Head of caudate nucleus (tissue), 42 donors: ENCODE measurements at regions not wholly inside any gene's neighbourhood (a gene's known extent, or its start where the extent isn't known, plus 50 kb on each side); places are given as distances from the start of the nearest gene placed in this dataset.
"Not testable (repeated sequence)": the region's sequence is repeated elsewhere in the genome, so short reads cannot be mapped to it uniquely, and the experiment has no call there.

ENCODE experiments used
- DNase-seq, 42 donors: peaks; one replicate each; pipeline versions ENCODE4 v3.0.0 to v3.0.0-alpha.2; 2020 to 2021; ENCODE audit warnings: mixed read lengths in 7 of 42
- intact Hi-C: fragments of 100-400 bp; cut with DNase I; formaldehyde crosslinking; loops from one replicate; pipeline ENCODE4 v1.15.0; 2022

- DNase-seq, result no peak
- intact Hi-C loops, result no loop called here
Observed at GRCh38 chr3:88979760-88980159, 127.7 kb upstream of the EPHA3 start.

DNA sequence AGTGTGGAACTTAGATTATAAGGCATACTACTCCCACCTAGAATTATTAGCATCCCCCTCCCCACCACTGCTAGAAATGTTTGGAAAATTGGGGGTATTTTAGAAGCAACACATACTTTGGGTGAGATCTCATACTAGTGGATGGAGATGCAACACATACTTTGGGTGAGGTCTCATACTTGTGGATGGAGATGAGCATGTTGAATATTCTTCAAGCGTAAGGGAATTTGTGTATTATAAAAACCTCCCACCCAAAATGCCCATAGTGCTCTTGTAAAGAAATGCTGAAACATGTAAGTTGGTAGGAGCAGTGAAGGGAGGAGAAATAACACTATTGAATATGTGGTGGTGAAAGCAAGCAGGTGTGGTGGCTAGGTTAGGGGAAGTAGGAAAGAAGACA is 124.0 kb upstream of the EPHA3 start:
- intact Hi-C loops, result no loop called here
- no peak for DNase-seq

DNA sequence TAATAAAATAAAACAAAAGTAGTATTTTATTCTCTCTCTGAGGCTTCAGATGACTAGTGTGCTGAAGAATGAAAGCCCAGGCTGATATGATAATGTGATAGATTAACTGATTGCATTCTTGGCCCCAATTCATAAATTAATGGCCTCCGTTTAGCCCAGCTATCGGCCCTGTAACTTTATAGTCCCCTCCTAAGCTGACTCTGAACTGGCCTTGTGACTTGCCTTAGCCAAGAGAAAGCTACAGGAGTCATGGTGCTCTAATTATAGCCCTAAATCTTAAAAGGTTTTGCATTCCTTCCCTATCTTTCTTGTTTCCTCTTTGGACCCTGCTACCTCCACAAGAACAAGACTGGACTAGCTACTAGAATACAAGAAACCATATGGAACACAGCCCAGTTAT is 123.2 kb upstream of the EPHA3 start:
- no peak for DNase-seq
- intact Hi-C loops, result no loop called here

- intact Hi-C loops, result no loop called here
- no peak for DNase-seq
Observed at GRCh38 chr3:88984832-88985231, 122.6 kb upstream of the EPHA3 start.

DNA sequence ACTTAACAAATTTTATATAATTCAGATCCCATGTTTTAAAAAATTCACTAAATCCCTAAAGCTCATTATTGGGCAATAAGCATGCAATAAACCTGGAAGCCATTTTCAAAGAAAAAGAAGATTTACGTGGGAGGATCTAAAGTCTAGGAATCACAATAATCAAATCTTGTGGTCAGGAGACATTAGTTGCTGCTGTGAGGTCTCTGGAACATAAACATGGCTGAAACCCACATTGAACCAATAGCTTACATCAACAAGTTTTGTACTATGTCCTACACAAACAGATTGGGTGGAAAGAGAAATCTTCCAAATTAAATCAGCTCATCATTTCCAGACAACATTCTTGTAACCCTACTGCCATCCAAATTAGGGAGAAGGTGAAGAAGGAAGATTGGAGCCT is 121.9 kb upstream of the EPHA3 start:
- DNase-seq, result no peak
- intact Hi-C loops, result no loop called here

DNA sequence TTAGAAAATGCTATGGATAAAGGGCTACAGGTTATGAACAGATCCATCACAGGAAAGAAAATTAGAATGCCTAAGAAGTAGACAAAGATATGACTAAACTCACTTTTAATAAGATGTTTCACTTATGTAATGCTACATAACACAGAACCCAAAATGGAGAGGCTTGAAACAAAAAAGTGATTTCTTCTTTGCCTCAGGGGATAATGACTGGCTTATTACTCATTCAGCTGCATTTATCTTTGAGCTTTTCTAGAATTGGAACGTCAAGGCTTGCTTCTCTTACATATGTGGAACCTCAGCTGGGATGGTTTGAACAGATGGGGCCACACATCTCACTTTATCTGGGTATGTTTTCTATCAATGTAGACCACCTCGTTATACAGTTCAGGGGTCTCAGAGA is 120.6 kb upstream of the EPHA3 start:
- intact Hi-C loops, result no loop called here
- no peak for DNase-seq

DNA sequence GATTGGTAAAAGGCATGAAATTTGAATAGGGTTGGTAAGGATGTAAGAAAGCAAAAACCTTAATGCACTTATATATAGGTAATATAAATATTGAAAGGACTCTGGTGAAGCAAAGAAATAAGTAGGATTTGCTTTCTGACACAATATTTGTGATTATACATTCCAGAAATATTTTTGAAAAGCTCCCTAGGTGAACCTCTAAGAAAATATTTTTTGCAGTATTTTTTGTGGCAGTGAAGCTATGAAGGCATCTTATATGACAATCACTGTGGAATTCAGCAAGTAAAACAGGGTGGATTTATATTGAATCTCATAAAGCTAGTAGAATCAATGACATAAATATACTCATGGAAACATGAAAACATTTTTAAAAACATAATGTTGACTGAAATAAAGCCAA is 119.6 kb upstream of the EPHA3 start:
- intact Hi-C loops, result no loop called here
- no peak for DNase-seq

GRCh38 chr3:88988906-88989305 is 118.5 kb upstream of the EPHA3 start:
- intact Hi-C loops, result no loop called here
- DNase-seq, result no peak

DNA sequence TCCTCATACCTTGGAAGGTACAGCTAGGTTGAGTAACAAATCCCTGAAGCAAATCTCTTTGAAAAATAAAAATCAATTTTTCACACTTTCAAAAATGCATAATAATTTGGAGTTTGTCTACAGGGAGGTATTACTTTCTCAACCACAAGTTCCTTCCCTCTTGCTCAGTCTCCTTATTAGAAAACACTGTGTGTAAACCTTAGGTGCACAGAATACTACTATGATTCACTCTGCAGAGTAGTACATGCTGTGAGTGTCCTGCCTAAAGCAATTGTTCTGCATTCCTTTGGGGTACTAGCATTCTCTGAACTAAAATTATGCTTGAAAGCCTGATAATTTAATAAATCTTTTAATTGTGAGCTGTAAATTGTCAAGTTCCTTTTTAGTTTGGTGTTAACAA is 115.9 kb upstream of the EPHA3 start:
- no peak for DNase-seq
- intact Hi-C loops, result no loop called here

DNA sequence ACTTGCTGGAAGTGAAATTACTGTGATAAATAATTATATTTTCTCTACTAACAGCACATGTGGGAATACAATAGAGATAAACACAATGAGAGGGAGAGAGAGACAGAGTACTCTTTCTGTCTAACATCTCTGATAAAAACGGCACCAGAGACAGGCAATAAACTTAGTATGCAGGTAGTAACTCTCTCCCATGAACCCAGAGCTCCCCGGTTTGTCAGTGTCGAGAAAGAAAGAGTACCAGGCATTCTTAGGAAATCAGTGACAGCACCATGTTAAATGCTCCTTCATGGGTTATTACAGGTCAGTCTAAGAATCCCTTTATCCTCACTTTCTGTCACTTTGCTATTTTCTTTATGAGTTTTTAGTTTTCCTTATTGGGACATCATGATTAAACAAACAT is 110.7 kb upstream of the EPHA3 start:
- intact Hi-C loops, result no loop called here
- DNase-seq, result no peak

- intact Hi-C loops, result no loop called here
- DNase-seq, result no peak
Observed at GRCh38 chr3:88997260-88997659, 110.2 kb upstream of the EPHA3 start.

DNA sequence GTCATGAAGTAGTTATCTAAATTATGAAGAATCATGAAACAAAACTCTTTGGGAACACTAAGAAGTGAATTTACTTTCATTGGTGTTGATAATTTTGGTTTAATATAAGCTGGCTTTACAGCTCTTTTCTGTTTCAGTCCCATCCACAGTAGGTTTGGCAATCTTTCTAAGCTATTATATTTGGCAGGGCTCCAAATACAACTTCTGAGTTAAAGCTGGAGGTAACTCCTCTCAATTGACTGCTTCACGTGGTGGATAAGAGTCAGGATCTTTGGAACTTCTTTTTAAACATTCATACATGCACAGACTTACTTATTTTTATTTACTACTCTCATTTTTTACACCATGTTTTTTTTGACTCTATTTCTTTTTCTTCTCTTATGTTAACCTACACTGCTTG is 106.5 kb upstream of the EPHA3 start:
- no peak for DNase-seq

DNA sequence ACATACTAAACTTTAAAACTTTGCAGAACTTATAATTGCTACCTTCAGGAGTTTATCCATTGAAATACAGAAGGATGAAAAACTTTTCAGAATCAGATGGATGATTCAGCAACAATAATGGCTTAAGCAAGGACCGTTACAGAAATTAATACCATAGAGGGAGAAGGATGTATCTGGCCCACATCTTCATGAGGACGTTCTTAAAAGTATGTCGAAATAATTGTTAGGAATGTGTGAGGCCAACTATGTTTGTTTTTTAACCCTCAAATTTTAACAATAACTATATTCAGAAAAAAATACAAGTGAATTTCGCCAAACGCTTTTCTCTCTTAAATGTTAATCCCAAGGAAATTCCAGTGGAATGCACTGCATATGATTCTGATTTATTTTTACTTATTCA is 105.2 kb upstream of the EPHA3 start:
- no peak for DNase-seq

More for the DNA sequence above, 106.5 kb upstream of the EPHA3 start:
- intact Hi-C loops, result no loop called here

DNA sequence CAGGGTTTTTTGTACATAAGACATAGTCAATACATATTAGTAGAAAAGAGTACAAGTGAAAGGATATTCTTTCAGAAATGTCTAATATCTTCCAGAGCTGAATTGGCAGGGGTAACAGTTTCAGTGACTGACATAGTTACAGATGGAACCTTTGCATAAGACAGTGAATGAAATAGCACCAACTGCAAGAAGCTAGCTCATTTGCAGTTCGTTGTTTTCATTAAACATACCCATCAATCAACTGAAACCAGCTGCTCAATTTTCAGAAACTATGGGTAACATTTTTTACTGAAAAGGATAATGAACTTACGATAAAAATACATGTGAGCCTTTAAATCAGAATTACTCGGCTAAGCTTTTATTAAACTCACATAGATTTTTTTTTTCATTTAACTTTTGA is 93.9 kb upstream of the EPHA3 start:
- no peak for DNase-seq
- intact Hi-C loops, result no loop called here

More for the DNA sequence above, 105.2 kb upstream of the EPHA3 start:
- intact Hi-C loops, result no loop called here

- DNase-seq, result no peak
- intact Hi-C loops, result no loop called here
Observed at GRCh38 chr3:89017531-89017930, 89.9 kb upstream of the EPHA3 start.

- intact Hi-C loops, result no loop called here
Observed at GRCh38 chr3:89025185-89025584, 82.2 kb upstream of the EPHA3 start.

GRCh38 chr3:89032346-89033013 is 74.9 kb upstream of the EPHA3 start:
- DNase-seq, result no peak
- intact Hi-C loops, result no loop called here

More at GRCh38 chr3:89025185-89025584, 82.2 kb upstream of the EPHA3 start:
- peak in 3 of 42 donors; percentile 12 to 40 (median 15) for DNase-seq

- DNase-seq, result not testable (repeated sequence)
Observed at GRCh38 chr3:89034723-89035122, 72.7 kb upstream of the EPHA3 start.

DNA sequence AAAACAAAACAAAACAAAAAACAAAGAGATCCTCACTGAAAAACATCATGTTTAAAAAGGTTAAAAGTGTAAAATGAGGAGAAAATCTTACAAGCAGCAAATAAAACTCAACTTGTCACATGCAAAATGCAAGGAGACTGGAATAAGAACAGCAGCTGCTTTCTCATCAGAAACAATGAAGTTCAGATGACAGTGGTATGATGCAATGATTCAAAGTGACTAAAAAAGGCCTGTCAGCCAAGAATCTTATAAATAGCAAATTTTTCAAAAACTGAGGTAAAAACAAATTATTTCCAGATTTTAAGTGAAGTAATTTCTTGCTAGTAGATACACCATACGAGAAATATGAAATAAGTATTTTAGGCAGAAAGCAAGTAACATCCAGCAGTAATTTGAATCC is 68.6 kb upstream of the EPHA3 start:
- no peak for DNase-seq
- intact Hi-C loops, result no loop called here

More at GRCh38 chr3:89034723-89035122, 72.7 kb upstream of the EPHA3 start:
- intact Hi-C loops, result not testable (repeated sequence)

GRCh38 chr3:89042236-89042835 is 65.1 kb upstream of the EPHA3 start:
- intact Hi-C loops, result no loop called here
- no peak for DNase-seq

DNA sequence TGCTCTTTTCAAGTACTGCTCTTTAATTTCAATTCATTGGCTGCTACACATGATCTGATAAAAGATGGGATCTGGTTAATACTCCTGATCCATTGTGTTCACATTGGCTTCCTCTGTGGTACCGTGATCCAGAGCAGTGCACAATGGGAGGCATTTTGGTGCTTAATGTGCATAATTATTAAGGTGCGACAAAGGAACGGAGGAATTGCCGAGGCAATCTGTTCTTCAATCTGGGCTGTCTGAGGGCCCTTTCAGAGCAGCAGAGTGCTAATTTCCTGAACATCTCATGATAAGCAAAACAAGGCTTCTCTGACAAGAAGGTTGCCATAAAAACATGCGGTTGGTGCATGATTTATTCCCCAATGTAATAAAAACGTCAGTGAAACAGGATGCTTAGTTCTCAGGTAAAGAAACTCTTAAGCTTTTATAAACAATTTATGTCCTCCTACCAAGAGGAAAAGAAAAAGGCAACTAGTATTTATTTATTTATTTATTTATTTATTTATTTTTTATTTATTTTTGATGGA is 64.0 kb upstream of the EPHA3 start:
- DNase-seq, result no peak
- intact Hi-C loops, result no loop called here
